ENCODE measurements at regions not wholly inside any gene's neighbourhood (a gene's known extent, or its start where the extent isn't known, plus 50 kb on each side); places are given as distances from the start of the nearest gene placed in this dataset.

DNA sequence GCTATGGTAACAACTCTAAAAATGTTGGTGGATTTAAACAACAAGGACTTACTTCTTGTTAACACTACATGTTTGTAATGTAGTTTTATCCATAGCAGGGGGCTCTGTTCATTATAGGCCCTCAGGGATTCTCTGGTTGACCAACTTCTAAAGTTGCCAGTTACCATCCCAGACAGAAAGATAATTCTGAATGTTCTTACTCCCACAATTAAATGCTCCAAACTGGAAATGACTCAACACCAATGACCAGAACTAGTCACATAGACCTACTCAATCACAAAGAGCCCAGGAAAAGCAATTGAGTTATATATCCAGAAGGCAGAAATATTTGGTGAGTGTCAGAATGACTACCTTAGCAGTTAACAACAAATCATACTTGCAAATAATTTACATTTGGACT, 199.3 kb upstream of the UMPS start:
- Histone ChIP-seq H3K4me1 (ENCODE audit: low read length) (no peaks in the 10 kb centered on the region), H2AFZ (ENCODE audit: low read length) (no peak overlapping the region), H3K9ac (ENCODE audit: low read length) (no peak overlapping the region), H3K4me2 (ENCODE audit: low read depth, low read length, poor library complexity, severe bottlenecking) (no peak overlapping the region), H3K27me3 (ENCODE audit: low read length) (no peaks in the 10 kb centered on the region), H3K79me2 (ENCODE audit: low read length) (no peaks in the 10 kb centered on the region), H3K27ac (ENCODE audit: low read length) (no peak overlapping the region), H3K4me3 (ENCODE audit: low read length) (no peak overlapping the region), H3K9me2 (replicated peaks; ENCODE audit: insufficient read depth, low read length) (no peaks in the 10 kb centered on the region), H3K36me3 (ENCODE audit: insufficient read depth, low read length) (no peaks in the 10 kb centered on the region), H3K9me3 (ENCODE audit: low read length) (no peaks in the 10 kb centered on the region), H4K20me1 (ENCODE audit: insufficient read depth, low read depth, low read length) (no peaks in the 10 kb centered on the region)
- no peak for DNase-seq

DNA sequence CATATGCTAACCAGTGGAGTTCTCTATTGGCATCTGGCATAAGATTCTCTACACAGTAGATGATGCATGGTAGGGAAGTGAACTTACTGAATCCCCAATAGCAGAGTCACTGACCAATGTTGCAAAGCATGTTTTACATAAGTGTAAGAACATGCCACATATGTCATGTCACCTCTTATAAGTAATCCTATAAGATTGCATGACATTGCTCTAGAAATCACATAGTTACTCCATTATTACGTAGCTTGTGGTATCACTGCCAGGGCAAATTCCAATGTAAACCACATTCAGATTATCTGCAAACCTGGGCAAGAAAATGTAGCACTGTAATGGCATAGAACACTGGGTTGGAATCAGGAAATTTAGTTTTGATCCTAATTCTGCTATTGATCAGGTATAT, 198.2 kb upstream of the UMPS start:
- Histone ChIP-seq H3K79me2 (ENCODE audit: low read length) (no peaks in the 10 kb centered on the region), H4K20me1 (ENCODE audit: insufficient read depth, low read depth, low read length) (no peaks in the 10 kb centered on the region), H2AFZ (ENCODE audit: low read length) (no peak overlapping the region), H3K27me3 (ENCODE audit: low read length) (no peaks in the 10 kb centered on the region), H3K36me3 (ENCODE audit: insufficient read depth, low read length) (no peaks in the 10 kb centered on the region), H3K9me2 (replicated peaks; ENCODE audit: insufficient read depth, low read length) (no peaks in the 10 kb centered on the region), H3K4me3 (ENCODE audit: low read length) (no peak overlapping the region), H3K9me3 (ENCODE audit: low read length) (no peaks in the 10 kb centered on the region), H3K9ac (ENCODE audit: low read length) (no peak overlapping the region), H3K4me2 (ENCODE audit: low read depth, low read length, poor library complexity, severe bottlenecking) (no peak overlapping the region), H3K4me1 (ENCODE audit: low read length) (no peaks in the 10 kb centered on the region), H3K27ac (ENCODE audit: low read length) (no peak overlapping the region)
- DNase-seq: no peak

DNA sequence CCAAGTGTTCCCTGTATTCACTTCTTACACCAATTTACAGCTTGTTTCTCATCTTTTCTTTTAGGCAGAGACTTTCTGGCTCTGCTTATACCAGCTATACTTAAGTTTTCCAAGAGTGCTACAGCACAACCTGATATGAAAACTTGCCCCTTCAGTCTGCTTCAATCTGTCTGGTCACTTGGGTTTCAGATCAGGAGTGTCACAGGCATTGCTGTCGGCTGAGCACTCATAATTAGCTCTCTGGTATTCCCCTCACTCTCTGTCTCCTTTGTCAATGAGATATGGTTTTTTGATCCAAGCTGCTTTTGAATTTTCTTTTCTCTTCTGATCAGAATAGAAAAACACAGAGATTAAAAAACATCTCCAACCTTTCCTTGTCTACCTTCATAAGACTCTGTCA, 194.9 kb upstream of the UMPS start:
- no peaks in the 10 kb centered on the region for H3K4me1 ChIP-seq (ENCODE audit: low read length)
- H2AFZ ChIP-seq (ENCODE audit: low read length): no peak overlapping the region
- no peak overlapping the region for H3K27ac ChIP-seq (ENCODE audit: low read length)
- H3K9ac ChIP-seq (ENCODE audit: low read length): no peak overlapping the region
- no peak overlapping the region for H3K4me3 ChIP-seq (ENCODE audit: low read length)
- H4K20me1 ChIP-seq (ENCODE audit: insufficient read depth, low read depth, low read length): no peaks in the 10 kb centered on the region; the same call in 1 of the 2 replicates
- no peak for DNase-seq
- no peaks in the 10 kb centered on the region for H3K79me2 ChIP-seq (ENCODE audit: low read length)
- H3K9me2 ChIP-seq (replicated peaks; ENCODE audit: insufficient read depth, low read length): no peaks in the 10 kb centered on the region
- H3K27me3 ChIP-seq (ENCODE audit: low read length): no peaks in the 10 kb centered on the region
- no peak overlapping the region for H3K4me2 ChIP-seq (ENCODE audit: low read depth, low read length, poor library complexity, severe bottlenecking)
- no peaks in the 10 kb centered on the region for H3K36me3 ChIP-seq (ENCODE audit: insufficient read depth, low read length)
- H3K9me3 ChIP-seq (ENCODE audit: low read length): no peaks in the 10 kb centered on the region

DNA sequence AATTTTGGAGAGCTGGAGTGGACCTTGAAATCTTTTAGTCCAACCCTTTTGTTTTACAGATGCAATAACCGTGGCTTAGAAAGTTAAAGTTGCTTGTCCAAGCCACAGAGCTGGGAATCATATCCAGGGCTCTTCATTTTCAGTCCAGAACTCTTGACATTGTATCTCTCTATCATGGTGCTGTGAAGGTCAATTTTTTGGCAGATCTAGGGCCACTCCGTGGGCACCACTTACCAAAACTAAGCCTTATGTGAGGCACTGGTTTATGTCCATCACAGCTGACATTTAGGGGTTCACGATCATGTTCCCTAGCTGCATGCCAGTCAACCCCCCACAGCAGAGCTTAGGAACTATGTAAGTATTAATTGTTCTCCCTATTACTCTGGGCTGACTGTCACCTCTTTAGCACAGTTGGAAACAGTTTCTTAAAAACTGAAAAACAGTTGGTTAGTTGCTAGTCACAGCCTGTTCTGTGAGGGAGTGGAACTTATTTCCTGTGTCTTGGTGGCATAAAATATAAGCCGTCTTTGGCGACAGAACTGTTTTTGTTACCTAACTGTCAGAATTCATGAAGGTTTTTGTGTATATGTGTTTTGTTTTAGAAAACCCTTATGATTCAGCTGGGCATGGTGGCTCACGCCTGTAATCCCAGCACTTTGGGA, 189.6 kb upstream of the UMPS start:
- Histone ChIP-seq H3K4me2 (ENCODE audit: low read depth, low read length, poor library complexity, severe bottlenecking) (no peak overlapping the region), H4K20me1 (ENCODE audit: insufficient read depth, low read depth, low read length) (no peaks in the 10 kb centered on the region; the same call in 1 of the 2 replicates), H3K4me3 (ENCODE audit: low read length) (no peak overlapping the region), H3K27me3 (ENCODE audit: low read length) (no peaks in the 10 kb centered on the region), H3K4me1 (ENCODE audit: low read length) (no peaks in the 10 kb centered on the region), H3K9me2 (replicated peaks; ENCODE audit: insufficient read depth, low read length) (no peaks in the 10 kb centered on the region), H3K9me3 (ENCODE audit: low read length) (no peaks in the 10 kb centered on the region), H3K79me2 (ENCODE audit: low read length) (no peaks in the 10 kb centered on the region), H2AFZ (ENCODE audit: low read length) (no peak overlapping the region), H3K36me3 (ENCODE audit: insufficient read depth, low read length) (no peaks in the 10 kb centered on the region), H3K9ac (ENCODE audit: low read length) (no peak overlapping the region), H3K27ac (ENCODE audit: low read length) (no peak overlapping the region)
- DNase-seq: no peak

DNA sequence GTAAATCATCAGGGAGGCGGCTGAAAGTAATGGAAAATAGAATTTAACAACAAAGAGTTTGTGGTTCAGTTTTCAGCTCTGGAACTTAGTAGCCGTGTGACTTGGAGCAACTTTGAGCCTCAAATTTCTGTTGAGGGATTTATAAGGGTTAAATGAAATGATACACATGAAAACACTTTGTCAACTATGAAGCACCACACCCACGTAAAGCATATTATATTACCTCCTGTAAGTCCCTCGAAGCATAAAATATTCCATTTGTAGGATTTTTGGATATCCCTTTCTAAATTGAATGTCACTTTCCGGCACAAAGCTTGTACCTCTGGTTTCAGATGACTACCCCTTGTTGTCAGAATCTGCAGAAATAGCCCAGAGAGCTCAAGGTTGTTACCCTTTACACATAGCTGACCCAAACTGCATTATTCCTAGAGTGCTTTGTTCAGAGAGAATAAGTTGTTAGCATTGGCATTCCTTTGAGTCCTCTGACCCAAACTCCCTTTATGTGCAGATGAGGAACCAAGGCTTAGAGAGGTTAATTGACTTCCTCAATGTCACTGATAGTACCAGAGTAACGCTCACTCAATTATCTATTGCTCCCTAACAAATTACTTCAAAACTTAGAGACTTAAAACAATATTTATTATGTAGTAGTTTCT, 187.9 kb upstream of the UMPS start:
- no peak overlapping the region for H3K4me2 ChIP-seq (ENCODE audit: low read depth, low read length, poor library complexity, severe bottlenecking)
- no peaks in the 10 kb centered on the region for H3K27me3 ChIP-seq (ENCODE audit: low read length)
- H3K79me2 ChIP-seq (ENCODE audit: low read length): no peaks in the 10 kb centered on the region
- H3K9ac ChIP-seq (ENCODE audit: low read length): no peak overlapping the region
- no peaks in the 10 kb centered on the region for H3K36me3 ChIP-seq (ENCODE audit: insufficient read depth, low read length)
- no peaks in the 10 kb centered on the region for H3K9me3 ChIP-seq (ENCODE audit: low read length)
- no peaks in the 10 kb centered on the region for H3K4me1 ChIP-seq (ENCODE audit: low read length)
- no peak overlapping the region for H3K4me3 ChIP-seq (ENCODE audit: low read length)
- H4K20me1 ChIP-seq (ENCODE audit: insufficient read depth, low read depth, low read length): no peaks in the 10 kb centered on the region; the same call in 1 of the 2 replicates
- DNase-seq: no peak
- no peak overlapping the region for H3K27ac ChIP-seq (ENCODE audit: low read length)
- no peaks in the 10 kb centered on the region for H3K9me2 ChIP-seq (replicated peaks; ENCODE audit: insufficient read depth, low read length)
- H2AFZ ChIP-seq (ENCODE audit: low read length): no peak overlapping the region

DNA sequence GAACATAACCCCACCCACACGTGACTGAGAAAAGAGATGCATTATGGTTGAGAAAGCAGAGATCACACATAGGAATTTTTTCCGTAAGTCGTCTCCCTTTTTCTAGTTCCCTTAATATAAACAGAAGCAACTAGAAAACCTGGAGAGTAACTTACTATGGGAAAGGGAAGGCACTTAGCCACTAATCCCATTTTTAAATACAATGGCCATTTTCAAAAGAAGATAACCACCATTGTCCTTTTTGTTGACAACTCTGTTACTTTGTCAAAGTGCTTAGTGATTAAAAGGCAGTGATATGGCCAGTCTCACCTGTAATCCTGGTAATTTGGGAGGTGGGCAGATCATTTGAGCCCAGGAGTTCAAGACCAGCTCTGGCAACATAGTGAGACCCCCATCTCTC, 184.4 kb upstream of the UMPS start:
- Histone ChIP-seq H3K27me3 (ENCODE audit: low read length) (no peaks in the 10 kb centered on the region), H3K4me1 (ENCODE audit: low read length) (no peaks in the 10 kb centered on the region), H3K79me2 (ENCODE audit: low read length) (no peaks in the 10 kb centered on the region), H3K4me2 (ENCODE audit: low read depth, low read length, poor library complexity, severe bottlenecking) (no peak overlapping the region), H3K27ac (ENCODE audit: low read length) (no peak overlapping the region), H3K9ac (ENCODE audit: low read length) (no peak overlapping the region), H3K36me3 (ENCODE audit: insufficient read depth, low read length) (no peaks in the 10 kb centered on the region), H2AFZ (ENCODE audit: low read length) (no peak overlapping the region), H3K9me2 (replicated peaks; ENCODE audit: insufficient read depth, low read length) (no peaks in the 10 kb centered on the region), H3K9me3 (ENCODE audit: low read length) (no peaks in the 10 kb centered on the region), H3K4me3 (ENCODE audit: low read length) (no peak overlapping the region), H4K20me1 (ENCODE audit: insufficient read depth, low read depth, low read length) (no peaks in the 10 kb centered on the region)
- no peak for DNase-seq

DNA sequence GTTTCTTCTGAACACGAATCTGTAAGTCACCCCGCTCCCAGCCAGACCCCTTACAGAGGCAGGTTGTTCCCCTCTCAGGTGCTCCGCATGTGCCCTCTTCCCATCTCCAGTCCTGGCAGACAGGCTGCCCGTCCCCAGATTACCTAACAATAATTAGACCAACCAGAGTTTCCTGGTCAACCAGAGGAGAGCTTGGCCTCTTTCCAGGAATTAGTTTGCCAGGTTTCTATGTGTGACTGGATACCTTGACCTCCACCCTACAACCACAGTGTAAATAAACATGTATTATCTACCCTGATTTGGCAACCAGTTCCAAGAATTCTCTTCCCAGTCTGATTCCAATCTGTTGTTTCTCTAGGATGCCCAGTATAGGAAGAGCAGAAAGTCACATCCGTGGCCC, 178.0 kb upstream of the UMPS start:
- no peaks in the 10 kb centered on the region for H3K9me2 ChIP-seq (replicated peaks; ENCODE audit: insufficient read depth, low read length)
- H4K20me1 ChIP-seq (ENCODE audit: insufficient read depth, low read depth, low read length): no peaks in the 10 kb centered on the region; the same call in 1 of the 2 replicates
- no peak overlapping the region for H3K4me3 ChIP-seq (ENCODE audit: low read length)
- DNase-seq: no peak
- no peaks in the 10 kb centered on the region for H3K36me3 ChIP-seq (ENCODE audit: insufficient read depth, low read length)
- no peak overlapping the region for H3K4me2 ChIP-seq (ENCODE audit: low read depth, low read length, poor library complexity, severe bottlenecking)
- H3K27me3 ChIP-seq (ENCODE audit: low read length): no peaks in the 10 kb centered on the region
- H3K9ac ChIP-seq (ENCODE audit: low read length): no peak overlapping the region
- no peaks in the 10 kb centered on the region for H3K79me2 ChIP-seq (ENCODE audit: low read length)
- no peak overlapping the region for H2AFZ ChIP-seq (ENCODE audit: low read length)
- no peaks in the 10 kb centered on the region for H3K9me3 ChIP-seq (ENCODE audit: low read length)
- no peak overlapping the region for H3K27ac ChIP-seq (ENCODE audit: low read length)
- H3K4me1 ChIP-seq (ENCODE audit: low read length): no peaks in the 10 kb centered on the region

DNA sequence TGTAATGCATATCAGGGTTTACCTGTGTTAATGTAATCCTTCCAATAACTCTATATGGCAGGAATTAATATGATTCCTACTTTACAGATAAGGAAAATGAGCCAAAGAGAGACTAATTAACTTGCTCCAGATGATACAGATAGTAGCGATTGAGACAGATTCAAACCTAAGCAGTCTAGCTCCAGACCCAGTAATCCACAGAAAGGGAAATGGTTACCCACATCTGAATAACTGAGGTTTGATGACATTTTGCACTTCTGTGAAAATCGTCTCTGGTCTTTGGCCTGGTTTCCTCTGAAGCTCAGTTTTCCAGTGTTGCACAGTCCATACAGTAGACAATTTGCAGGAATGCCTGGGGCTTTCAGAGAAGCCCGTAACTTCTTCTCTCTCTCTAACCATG, 177.1 kb upstream of the UMPS start:
- Histone ChIP-seq H3K4me2 (ENCODE audit: low read depth, low read length, poor library complexity, severe bottlenecking) (no peak overlapping the region), H3K27ac (ENCODE audit: low read length) (no peak overlapping the region), H3K36me3 (ENCODE audit: insufficient read depth, low read length) (no peaks in the 10 kb centered on the region), H3K4me1 (ENCODE audit: low read length) (no peaks in the 10 kb centered on the region), H4K20me1 (ENCODE audit: insufficient read depth, low read depth, low read length) (no peaks in the 10 kb centered on the region; the same call in 1 of the 2 replicates), H3K27me3 (ENCODE audit: low read length) (no peaks in the 10 kb centered on the region), H2AFZ (ENCODE audit: low read length) (no peak overlapping the region), H3K9me3 (ENCODE audit: low read length) (no peaks in the 10 kb centered on the region), H3K9me2 (replicated peaks; ENCODE audit: insufficient read depth, low read length) (no peaks in the 10 kb centered on the region), H3K79me2 (ENCODE audit: low read length) (no peaks in the 10 kb centered on the region), H3K9ac (ENCODE audit: low read length) (no peak overlapping the region), H3K4me3 (ENCODE audit: low read length) (no peak overlapping the region)
- no peak for DNase-seq

All from Karpas-422 (cell line).